GM18951 (cell line): ENCODE measurements at regions not wholly inside any gene's neighbourhood (a gene's known extent, or its start where the extent isn't known, plus 50 kb on each side); places are given as distances from the start of the nearest gene placed in this dataset.

Experiments used
- POLR2A ChIP-seq: IDR thresholded peaks from 4 replicates; pipeline ENCODE4 v1.6.1; 2011; ENCODE audit warnings: mild to moderate bottlenecking; ENCODE audit not compliant: insufficient read length, insufficient read depth; ENCODE audit errors: extremely low read depth
- in situ Hi-C: fragments of 300-500 bp; cut with MboI; formaldehyde crosslinking; loops from one replicate; pipeline ENCODE4 v1.12.0; 2022; ENCODE audit warnings: low sequenced_read_pairs, mixed read lengths, inconsistent platforms; ENCODE audit not compliant: unreplicated experiment

DNA sequence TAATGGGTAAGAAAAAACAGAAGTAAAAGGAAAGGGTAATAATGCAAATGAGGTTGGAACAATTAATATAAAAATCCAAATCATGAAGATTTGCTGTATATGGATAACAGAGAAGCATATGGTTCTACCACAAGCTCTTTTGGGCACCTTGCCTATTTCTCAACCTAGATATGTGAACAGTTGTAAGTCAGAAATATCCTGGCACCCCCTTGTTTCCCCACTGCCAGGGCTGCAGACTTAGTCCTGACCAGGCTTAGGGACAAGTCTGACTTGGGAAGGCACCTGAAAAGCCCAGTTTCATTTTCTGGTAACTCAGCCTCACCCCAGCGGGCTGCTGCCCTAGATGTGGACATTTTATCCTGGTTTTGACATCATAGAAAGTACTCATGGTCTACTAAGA is 183.2 kb upstream of the STAC start:
- in situ Hi-C loops, result no loop called here
- TF ChIP-seq POLR2A, result no peak

DNA sequence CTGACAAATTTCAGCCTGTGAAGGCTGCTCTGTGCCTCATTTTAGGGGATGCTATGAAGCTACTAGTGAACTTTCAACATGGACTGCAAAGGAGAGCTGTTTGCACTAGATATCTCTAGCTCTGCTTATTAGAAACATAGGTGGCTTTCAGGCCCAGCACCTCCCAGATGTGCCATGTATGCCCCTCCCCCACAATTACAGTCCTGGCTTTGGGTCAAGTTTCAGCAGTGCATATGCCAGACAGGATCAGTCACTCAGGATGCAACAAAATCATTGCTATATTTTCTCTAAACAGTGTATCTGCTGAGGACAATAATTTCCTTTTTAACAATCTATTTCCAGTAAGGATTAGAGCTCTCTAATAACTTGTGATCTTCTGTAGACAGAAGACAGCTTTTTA is 178.8 kb upstream of the STAC start:
- TF ChIP-seq POLR2A, result no peak
- in situ Hi-C loops, result no loop called here

DNA sequence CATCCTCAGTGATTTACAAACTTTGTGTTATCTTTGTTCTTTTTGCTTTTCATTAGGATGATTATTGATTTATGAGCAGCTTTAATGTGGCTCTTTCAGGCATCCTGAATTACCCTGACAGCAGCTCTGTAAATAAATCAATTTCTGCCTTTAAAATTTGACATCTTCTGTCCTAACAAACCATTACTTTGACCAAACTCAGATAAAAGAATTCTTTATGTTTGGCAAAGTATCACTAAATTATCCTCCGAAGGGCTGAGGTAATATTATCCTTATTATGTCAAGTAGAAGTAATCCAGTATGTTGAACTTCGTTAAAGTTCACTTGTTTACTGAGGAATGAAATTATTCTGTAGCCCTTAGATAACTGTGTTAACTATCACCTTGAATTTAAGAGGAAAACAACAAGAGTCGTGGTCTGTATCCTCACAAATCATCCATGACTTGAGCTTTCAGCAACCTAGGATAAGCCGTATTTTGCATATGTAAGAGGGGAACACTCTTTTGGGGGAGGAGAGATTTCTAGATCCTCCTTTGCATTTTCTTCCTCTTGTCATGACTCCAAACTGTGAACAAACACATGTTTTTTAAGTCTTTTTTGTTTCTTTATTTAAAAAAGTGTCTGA is 173.2 kb upstream of the STAC start:
- TF ChIP-seq POLR2A, result no peak
- in situ Hi-C loops, result no loop called here

DNA sequence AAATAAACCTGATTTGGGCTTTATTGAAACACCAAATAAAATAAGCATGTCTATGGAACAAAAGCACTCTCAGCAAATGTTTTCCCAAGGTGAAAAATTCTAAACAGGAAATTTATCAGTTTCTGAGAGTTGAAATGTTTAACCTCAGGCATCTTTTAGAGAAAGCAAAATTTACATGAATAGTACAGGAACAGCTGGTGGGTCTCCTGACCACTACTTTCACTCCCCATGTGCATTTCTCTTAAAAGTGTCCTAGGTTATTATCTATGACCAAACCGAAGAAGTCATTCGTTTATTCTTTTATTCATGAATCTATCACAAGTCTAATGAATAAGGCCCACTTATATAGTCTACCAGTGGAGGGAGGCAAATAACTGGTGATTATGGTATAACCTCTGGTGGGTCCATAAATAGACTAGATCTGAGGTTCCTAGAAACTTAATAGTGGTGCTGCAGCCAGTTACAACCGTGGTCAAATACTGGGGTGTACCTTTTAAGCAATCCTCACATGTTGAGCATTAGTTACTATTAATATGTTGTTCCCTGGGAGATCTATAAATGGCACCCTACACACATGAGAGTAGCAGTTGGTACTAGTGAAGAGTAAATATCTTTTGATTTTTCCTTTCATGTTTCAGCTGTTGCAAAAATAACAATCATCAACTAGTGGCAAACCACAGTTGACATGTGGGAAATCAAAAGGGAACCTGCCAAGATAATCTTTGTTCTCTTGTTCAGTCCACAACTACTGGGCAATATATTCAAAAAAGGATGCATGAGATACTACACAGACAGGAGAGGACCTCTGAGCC is 169.3 kb upstream of the STAC start:
- in situ Hi-C loops, result no loop called here
- no peak for TF ChIP-seq POLR2A

DNA sequence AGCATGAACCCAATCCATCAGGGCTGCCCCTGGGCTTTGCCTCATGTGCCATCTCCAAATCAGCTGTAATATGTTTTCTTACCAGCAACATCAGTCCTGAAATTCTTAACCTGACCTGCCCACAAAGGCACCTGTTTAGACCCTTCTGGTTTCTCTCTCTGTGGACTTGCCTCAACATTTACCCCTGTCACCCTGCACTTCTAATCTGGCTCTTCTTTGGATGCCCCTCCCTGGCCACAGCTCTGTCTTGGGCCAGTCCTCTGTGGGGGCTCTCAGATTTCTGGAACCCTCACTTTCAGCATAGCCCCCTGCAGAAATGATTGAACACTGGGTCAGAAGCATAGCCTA is 168.7 kb upstream of the STAC start:
- in situ Hi-C loops, result no loop called here
- TF ChIP-seq POLR2A, result no peak

DNA sequence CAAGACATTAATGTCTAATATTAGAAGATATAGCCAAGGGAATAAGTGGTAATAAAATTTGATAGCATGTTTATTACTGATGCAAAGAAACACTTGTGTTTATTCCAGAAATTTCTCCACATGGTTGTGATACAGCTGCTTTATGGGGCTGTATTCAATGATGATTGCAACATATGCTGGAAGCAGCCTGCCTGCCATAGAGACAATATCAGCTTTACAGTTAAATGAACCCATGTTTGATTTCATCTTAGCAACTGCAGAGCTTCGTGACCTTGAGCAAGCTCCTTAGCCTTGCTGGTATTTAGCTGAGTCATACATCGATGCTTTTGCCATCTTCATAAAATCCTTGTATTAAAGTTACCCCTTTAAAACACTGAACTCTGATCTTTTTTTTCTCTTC is 168.1 kb upstream of the STAC start:
- no peak for TF ChIP-seq POLR2A

DNA sequence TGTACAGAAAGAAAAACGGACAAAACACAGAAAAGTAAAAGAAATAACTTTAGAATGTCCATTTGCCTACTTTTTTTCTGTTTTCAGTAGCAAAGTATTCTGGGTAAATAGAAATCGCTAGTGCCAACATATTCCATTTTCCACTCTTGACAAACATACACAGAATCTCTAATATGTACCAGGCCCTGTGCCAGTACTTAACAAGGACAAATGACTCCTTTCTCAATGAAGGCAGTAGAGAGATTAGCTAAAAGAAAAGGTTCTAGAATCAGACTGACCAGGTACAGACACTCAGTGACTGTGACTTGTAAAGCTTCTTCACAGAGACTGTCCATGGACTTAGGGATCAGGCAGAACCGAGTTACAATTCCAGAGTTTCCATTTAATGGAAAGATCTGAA is 165.8 kb upstream of the STAC start:
- in situ Hi-C loops, result no loop called here
- TF ChIP-seq POLR2A, result no peak

More for the DNA sequence above, 168.1 kb upstream of the STAC start:
- in situ Hi-C loops, result no loop called here

DNA sequence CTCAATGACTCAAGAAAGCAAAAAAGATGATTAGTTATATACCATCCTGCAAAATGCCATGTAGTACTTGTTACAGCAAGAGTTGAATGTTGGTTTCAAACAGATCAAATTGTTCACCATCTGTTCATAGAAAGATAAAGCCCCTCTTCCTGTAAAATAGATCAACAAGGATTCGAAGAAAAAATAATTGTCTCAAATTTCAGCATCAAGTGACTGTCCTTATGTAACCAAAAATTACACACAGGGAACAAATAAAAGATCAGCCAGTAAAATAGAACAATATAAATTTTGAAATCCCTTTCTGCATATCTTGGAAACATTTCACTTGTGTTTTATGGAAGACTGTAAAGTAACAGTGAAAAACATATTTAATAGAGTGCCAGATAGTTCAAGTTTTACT is 165.1 kb upstream of the STAC start:
- TF ChIP-seq POLR2A, result no peak
- in situ Hi-C loops, result no loop called here

DNA sequence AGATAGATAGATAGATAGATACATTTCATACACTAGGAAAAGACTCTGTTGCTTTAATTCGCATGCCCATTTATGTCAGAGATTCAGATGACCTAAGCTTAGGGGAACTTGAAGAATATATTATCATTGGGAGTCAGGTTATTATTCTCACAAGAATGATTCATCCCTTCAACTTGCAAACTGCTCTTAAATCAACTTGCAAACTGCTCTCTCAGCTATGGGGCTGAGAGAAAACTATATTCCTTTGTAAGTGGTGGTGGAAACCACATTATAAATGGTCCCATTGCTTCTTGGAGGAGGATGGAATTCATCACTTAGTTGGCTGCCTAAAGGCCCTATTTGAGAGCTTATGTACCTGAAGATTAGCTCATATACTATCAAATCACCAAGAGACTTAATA is 160.9 kb upstream of the STAC start:
- no peak for TF ChIP-seq POLR2A
- in situ Hi-C loops, result no loop called here

DNA sequence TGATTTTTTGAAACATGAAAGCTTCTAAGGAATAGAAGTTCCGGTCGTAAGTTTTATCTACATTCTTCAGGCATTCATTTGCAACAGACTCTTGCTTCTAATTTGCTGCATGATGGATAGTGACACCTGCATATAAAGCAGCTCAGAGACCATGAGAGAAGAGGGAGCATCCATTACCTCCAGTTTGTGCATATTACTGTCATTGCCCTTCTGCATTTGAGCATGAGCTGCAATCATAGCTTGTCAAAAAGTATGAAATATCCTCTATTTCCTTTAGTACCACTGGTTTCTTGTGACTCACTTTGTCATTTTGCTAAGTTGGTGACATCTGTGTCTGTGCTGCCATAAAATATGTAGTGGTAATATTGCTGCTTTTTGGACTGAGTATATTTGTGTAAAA is 160.1 kb upstream of the STAC start:
- in situ Hi-C loops, result no loop called here
- TF ChIP-seq POLR2A, result no peak

DNA sequence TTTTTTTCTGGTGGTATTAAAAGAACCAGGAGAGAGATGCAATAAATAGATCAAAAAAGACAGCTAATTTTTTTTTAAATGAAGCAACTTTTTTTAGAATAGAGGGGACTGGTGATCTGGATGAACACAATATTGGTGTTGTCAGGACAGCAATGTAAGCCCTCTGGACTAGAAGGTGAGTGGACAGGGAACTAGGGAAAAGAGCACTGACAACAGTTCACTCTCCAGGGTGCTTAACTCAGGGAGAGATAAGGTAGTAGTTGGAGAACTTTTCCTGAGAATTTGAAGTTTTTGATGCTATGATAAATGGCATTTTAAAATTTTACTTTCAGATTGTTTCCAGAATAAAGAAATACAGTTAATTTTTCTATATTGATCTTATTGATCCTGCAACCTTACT is 158.3 kb upstream of the STAC start:
- TF ChIP-seq POLR2A, result no peak
- in situ Hi-C loops, result no loop called here

DNA sequence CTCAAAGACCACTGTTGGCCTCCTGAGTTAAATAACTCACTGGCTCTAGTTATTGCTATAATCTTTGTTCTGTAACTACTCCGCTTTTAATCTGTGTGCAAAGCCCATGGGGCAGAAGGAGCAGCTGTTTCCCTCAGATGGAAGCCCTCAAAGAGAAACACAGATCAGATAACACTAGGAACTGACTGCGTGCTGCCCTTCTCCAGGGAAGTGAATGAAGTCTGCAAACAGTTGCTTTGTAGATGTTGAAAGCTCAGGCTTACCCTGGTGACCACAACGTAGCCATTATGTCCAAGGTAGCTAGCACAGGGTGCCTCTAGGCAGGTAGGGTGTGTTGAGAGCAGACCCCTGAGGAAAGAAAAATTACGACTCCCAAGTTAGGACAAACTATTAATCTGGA is 152.3 kb upstream of the STAC start:
- TF ChIP-seq POLR2A, result no peak
- in situ Hi-C loops, result no loop called here

DNA sequence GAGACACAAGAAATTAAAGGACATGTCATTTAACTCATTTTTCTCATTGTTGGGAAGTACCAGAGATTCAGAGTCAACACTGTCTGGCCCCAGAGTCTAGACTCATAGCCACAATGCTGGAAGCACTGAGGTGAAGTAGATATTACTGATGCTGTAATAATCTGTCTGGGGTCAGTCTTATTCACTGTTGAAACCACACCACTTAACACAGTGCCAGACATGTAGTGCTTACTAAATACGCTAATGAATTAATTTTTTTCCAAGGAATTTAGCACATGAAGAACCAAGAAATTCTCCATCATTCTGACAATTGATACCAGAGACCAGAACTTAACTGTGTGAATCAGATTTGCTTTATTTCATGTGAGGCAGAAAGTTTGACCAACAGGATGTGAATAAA is 150.8 kb upstream of the STAC start:
- in situ Hi-C loops, result no loop called here
- no peak for TF ChIP-seq POLR2A

DNA sequence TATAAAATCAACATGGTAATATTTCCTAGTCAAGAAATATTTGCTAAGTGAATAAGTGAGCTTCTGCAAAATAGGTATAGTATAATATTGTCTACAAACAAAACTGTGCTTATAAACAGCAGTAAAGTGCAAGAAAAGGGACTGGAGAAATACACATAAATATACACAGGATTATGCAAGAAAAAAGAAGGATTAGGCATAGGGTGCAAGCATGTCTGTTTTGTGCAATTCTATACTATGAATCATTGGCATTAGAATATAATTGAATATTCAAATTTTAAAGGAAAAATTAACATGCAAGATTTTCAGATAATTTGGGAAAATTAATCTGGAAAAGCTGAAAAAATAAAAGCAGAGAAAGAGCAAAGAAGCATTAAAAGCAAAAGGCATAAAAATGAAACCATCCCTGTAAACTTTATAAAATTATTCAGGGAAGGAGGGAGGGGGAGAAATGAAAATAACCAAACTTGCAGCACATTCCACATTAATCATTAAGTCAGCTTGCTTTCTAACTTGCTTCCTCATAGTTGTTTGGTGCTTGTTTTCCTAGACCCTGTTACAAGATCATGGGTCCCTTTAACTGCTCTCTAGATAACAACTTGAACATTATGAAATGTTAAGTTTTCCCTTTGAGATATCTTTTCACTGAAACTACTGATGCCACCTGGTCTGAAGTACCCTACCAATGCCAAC is 147.4 kb upstream of the STAC start:
- no peak for TF ChIP-seq POLR2A
- in situ Hi-C loops, result no loop called here
